Stimulated activated CD4-positive, alpha-beta T cell treated with anti-CD3 and anti-CD28 coated beads, Interleukin-15, amount 100 ng/mL, for 1 hour (primary cell): ENCODE measurements at regions not wholly inside any gene's neighbourhood (a gene's known extent, or its start where the extent isn't known, plus 50 kb on each side); places are given as distances from the start of the nearest gene placed in this dataset.
"Not testable (repeated sequence)": the region's sequence is repeated elsewhere in the genome, so short reads cannot be mapped to it uniquely, and the experiment has no call there.

Source experiments
- DNase-seq, 2 donors: peaks; one replicate each; pipeline ENCODE4 v3.0.0-alpha.2; 2020; ENCODE audit warnings: low read depth in 1 of 2, low spot score in 1 of 2

GRCh38 chr10:35882422-35883150, 240.5 kb upstream of the FZD8 start:
- DNase-seq = no peak

GRCh38 chr10:35881320-35881719, 239.2 kb upstream of the FZD8 start:
- DNase-seq = no peak

- DNase-seq = no peak
These were observed 234.2 kb upstream of the FZD8 start for GRCh38 chr10:35876248-35876647.

DNA sequence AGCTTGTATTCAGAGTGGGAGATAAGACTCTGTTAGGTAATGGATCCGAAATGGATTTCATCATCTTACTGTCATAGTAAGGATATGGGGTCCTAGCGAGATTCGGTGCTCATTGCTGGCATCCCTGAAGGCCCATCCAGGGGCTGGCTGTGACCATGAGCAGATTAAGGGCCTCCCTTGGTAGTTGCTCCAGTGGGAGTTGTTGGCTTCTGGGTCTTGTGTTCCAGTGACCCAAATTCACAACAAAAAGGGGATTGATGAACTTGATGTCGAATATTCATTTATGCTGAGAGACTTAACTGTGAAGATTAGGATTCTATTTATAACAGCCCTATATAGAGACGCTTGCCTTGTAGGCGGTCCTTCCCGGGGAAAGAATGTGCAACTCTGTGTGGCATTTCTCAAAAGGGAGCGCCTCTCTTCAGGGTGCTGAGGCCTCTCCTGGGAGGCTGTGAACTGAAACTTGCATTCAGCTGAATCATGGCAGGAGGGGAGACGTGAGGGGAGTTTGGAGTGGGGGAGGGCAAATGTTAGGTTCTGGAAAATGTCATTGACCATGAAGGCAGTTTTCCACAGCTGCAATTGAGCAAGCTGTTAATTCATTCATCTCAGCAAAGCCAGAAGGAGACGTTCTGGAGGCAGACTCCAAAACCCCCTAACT, 233.1 kb upstream of the FZD8 start:
- DNase-seq = no peak

DNA sequence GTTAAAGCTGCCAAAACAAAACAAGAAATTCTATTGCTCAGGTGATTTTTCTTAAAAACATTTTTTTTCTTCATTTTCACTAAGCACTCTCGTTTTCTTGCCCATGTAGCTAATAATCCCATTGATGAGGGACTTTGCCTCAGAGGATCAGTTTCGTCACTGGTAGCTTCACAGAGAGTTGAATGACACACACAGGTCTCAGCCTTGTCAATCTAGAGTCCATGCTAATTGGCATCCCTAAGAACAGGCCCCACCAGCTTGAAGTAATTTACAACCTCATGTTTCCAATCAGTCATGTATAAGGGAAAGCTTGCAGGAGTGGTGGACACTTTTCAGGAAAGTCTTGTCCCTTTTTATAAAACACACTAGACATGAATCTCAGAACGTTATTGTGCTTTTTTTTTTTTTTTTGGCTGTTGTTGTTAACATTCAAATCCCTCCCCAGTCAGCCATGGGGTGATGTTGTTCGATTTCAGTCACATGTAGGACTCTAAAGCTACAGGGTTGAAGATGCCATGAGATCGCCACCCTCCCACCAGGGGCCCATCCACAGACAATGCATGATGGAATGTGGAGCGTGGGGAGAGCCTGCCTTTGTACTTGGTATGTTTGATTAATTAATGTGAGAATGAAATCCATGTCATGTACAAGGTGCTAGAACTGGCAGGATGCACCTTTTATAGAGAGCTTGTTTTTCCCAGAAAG, 232.4 kb upstream of the FZD8 start:
- DNase-seq = no peak

- no peak for DNase-seq
These were observed 230.6 kb upstream of the FZD8 start for GRCh38 chr10:35872671-35873070.

- no peak for DNase-seq
These were observed 228.7 kb upstream of the FZD8 start for GRCh38 chr10:35870665-35871310.

GRCh38 chr10:35858676-35859283, 216.7 kb upstream of the FZD8 start:
- not testable (repeated sequence) for DNase-seq

- DNase-seq = no peak
These were observed 215.8 kb upstream of the FZD8 start for GRCh38 chr10:35857860-35858259.

GRCh38 chr10:35855155-35855947, 213.3 kb upstream of the FZD8 start:
- DNase-seq = no peak

DNA sequence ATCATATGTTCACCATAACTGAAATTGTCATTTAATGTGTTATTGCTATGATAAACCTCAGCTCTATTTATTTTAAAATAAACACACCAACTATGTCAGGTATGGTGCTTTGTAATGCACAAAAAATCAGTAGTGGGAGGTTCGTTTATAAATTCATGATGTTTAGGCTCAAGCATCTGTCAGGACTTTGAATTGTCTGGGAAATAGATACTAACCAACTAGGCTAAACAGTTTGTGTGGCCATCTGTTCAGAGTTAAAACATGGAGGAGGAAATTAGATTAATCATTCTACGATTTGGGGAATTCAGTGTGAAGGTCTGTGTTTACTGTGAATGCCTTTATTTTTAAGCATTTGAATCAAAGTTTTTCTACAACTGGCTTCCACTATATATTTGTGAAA, 212.6 kb upstream of the FZD8 start:
- DNase-seq = no peak

GRCh38 chr10:35852721-35853120, 210.6 kb upstream of the FZD8 start:
- no peak for DNase-seq

- DNase-seq = no peak
These were observed 206.3 kb upstream of the FZD8 start for GRCh38 chr10:35848412-35848811.

DNA sequence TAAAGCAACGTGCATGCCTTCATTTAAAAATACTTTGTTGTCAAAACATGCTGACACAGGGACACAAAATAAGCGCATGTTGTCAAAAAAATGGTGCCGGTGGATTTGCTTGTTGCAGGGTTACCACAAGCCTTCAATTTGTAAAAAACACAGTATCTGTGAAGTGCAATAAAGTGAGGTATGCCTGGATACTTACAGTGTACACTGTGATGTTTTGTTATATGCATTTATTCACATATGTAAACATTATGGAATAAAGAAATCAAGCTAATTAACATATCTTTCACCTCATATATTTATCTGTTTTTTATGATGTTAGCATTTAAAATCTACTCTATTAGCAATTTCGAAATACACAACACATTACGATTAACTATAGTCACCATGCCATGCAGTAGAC, 202.6 kb upstream of the FZD8 start:
- DNase-seq = no peak

- no peak for DNase-seq
These were observed 201.6 kb upstream of the FZD8 start for GRCh38 chr10:35843524-35844181.

- no peak for DNase-seq
These were observed 196.0 kb upstream of the FZD8 start for GRCh38 chr10:35838054-35838453.

DNA sequence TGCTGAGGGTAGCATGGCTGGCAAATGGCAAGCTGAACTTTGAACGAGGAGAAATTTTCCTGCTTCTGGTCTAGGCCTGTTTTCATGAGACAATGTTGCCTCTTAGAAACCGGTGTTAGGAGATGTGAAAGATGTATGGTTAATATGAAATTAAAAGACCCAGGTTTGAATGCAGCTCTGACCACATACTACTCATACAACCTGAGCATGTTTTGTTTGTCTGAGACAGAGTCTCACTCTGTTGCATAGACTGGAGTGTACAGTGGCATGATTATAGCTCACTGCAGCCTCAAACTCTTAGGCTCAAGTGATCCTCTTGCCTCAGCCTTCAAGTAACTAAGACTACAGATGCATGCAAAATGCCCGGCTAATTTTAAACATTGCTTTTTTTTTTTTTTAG, 193.4 kb upstream of the FZD8 start:
- DNase-seq = no peak

GRCh38 chr10:35834877-35835494, 192.9 kb upstream of the FZD8 start:
- DNase-seq = no peak

- no peak for DNase-seq
These were observed 185.7 kb upstream of the FZD8 start for GRCh38 chr10:35827783-35828182.

- DNase-seq = no peak
These were observed 182.6 kb upstream of the FZD8 start for GRCh38 chr10:35824704-35825103.
